ENCODE measurements at regions not wholly inside any gene's neighbourhood (a gene's known extent, or its start where the extent isn't known, plus 50 kb on each side); places are given as distances from the start of the nearest gene placed in this dataset.
"Not testable (repeated sequence)": the region's sequence is repeated elsewhere in the genome, so short reads cannot be mapped to it uniquely, and the experiment has no call there.

GRCh38 chr1:182331387-182331786, 60.2 kb downstream of the GLUL start:
- H3K27ac ChIP-seq (ENCODE audit: low read depth, low read length), result no peak overlapping the region

GRCh38 chr1:182330303-182330702, 61.3 kb downstream of the GLUL start:
- no peak overlapping the region for H3K9ac ChIP-seq (ENCODE audit: low read length in 5 of 5)
- no peaks in the 10 kb centered on the region for H3K27me3 ChIP-seq (ENCODE audit: control insufficient read depth in 5 of 5, insufficient read depth in 4 of 5, low read length in 5 of 5)
- no peaks in the 10 kb centered on the region for H3K9me3 ChIP-seq (ENCODE audit: control insufficient read depth in 5 of 5, low read length in 5 of 5)
- H3K4me1 ChIP-seq (ENCODE audit: control insufficient read depth in 5 of 5, insufficient read depth in 5 of 5, low read length in 5 of 5), result no peaks in the 10 kb centered on the region
- H3K36me3 ChIP-seq (ENCODE audit: control insufficient read depth in 5 of 5, insufficient read depth in 5 of 5, low read length in 5 of 5), result no peaks in the 10 kb centered on the region
- no peak overlapping the region for H3K27ac ChIP-seq (ENCODE audit: low read depth, low read length)
- H3K4me3 ChIP-seq (ENCODE audit: low read depth in 1 of 5, low read length in 5 of 5), result no peak overlapping the region

More at GRCh38 chr1:182331387-182331786, 60.2 kb downstream of the GLUL start:
- Histone ChIP-seq H3K4me3 (ENCODE audit: low read depth in 1 of 5, low read length in 5 of 5) (no peak overlapping the region), H3K27me3 (ENCODE audit: control insufficient read depth in 5 of 5, insufficient read depth in 4 of 5, low read length in 5 of 5) (no peaks in the 10 kb centered on the region), H3K4me1 (ENCODE audit: control insufficient read depth in 5 of 5, insufficient read depth in 5 of 5, low read length in 5 of 5) (peaks cover 0 to 8% (median 5%) of the 10 kb centered on the region in 5 donors), H3K9ac (ENCODE audit: low read length in 5 of 5) (no peak overlapping the region), H3K36me3 (ENCODE audit: control insufficient read depth in 5 of 5, insufficient read depth in 5 of 5, low read length in 5 of 5) (no peaks in the 10 kb centered on the region), H3K9me3 (ENCODE audit: control insufficient read depth in 5 of 5, low read length in 5 of 5) (no peaks in the 10 kb centered on the region)

GRCh38 chr1:182329471-182329870, 62.1 kb downstream of the GLUL start:
- no peaks in the 10 kb centered on the region for H3K9me3 ChIP-seq (ENCODE audit: control insufficient read depth in 5 of 5, low read length in 5 of 5)
- no peak overlapping the region for H3K9ac ChIP-seq (ENCODE audit: low read length in 5 of 5)
- no peaks in the 10 kb centered on the region for H3K36me3 ChIP-seq (ENCODE audit: control insufficient read depth in 5 of 5, insufficient read depth in 5 of 5, low read length in 5 of 5)
- no peaks in the 10 kb centered on the region for H3K4me1 ChIP-seq (ENCODE audit: control insufficient read depth in 5 of 5, insufficient read depth in 5 of 5, low read length in 5 of 5)
- no peak overlapping the region for H3K27ac ChIP-seq (ENCODE audit: low read depth, low read length)
- no peak overlapping the region for H3K4me3 ChIP-seq (ENCODE audit: low read depth in 1 of 5, low read length in 5 of 5)
- no peaks in the 10 kb centered on the region for H3K27me3 ChIP-seq (ENCODE audit: control insufficient read depth in 5 of 5, insufficient read depth in 4 of 5, low read length in 5 of 5)

GRCh38 chr1:182328591-182328990, 63.0 kb downstream of the GLUL start:
- no peak overlapping the region for H3K4me3 ChIP-seq (ENCODE audit: low read depth in 1 of 5, low read length in 5 of 5)
- no peaks in the 10 kb centered on the region for H3K27me3 ChIP-seq (ENCODE audit: control insufficient read depth in 5 of 5, insufficient read depth in 4 of 5, low read length in 5 of 5)
- no peak overlapping the region for H3K9ac ChIP-seq (ENCODE audit: low read length in 5 of 5)
- H3K27ac ChIP-seq (ENCODE audit: low read depth, low read length), result no peak overlapping the region
- no peaks in the 10 kb centered on the region for H3K36me3 ChIP-seq (ENCODE audit: control insufficient read depth in 5 of 5, insufficient read depth in 5 of 5, low read length in 5 of 5)
- no peaks in the 10 kb centered on the region for H3K9me3 ChIP-seq (ENCODE audit: control insufficient read depth in 5 of 5, low read length in 5 of 5)
- no peaks in the 10 kb centered on the region for H3K4me1 ChIP-seq (ENCODE audit: control insufficient read depth in 5 of 5, insufficient read depth in 5 of 5, low read length in 5 of 5)

- no peaks in the 10 kb centered on the region for H3K9me3 ChIP-seq (ENCODE audit: control insufficient read depth in 5 of 5, low read length in 5 of 5)
- no peak overlapping the region for H3K9ac ChIP-seq (ENCODE audit: low read length in 5 of 5)
- H3K27me3 ChIP-seq (ENCODE audit: control insufficient read depth in 5 of 5, insufficient read depth in 4 of 5, low read length in 5 of 5), result no peaks in the 10 kb centered on the region
- no peak overlapping the region for H3K27ac ChIP-seq (ENCODE audit: low read depth, low read length)
- H3K36me3 ChIP-seq (ENCODE audit: control insufficient read depth in 5 of 5, insufficient read depth in 5 of 5, low read length in 5 of 5), result no peaks in the 10 kb centered on the region
- no peaks in the 10 kb centered on the region for H3K4me1 ChIP-seq (ENCODE audit: control insufficient read depth in 5 of 5, insufficient read depth in 5 of 5, low read length in 5 of 5)
- no peak overlapping the region for H3K4me3 ChIP-seq (ENCODE audit: low read depth in 1 of 5, low read length in 5 of 5)
Measured at GRCh38 chr1:182325339-182325738, 66.3 kb downstream of the GLUL start.

- H3K9ac ChIP-seq (ENCODE audit: low read length in 5 of 5); H3K9me3 ChIP-seq (ENCODE audit: control insufficient read depth in 5 of 5, low read length in 5 of 5); H3K36me3 ChIP-seq (ENCODE audit: control insufficient read depth in 5 of 5, insufficient read depth in 5 of 5, low read length in 5 of 5); H3K27ac ChIP-seq (ENCODE audit: low read depth, low read length); H3K4me3 ChIP-seq (ENCODE audit: low read depth in 1 of 5, low read length in 5 of 5); H3K27me3 ChIP-seq (ENCODE audit: control insufficient read depth in 5 of 5, insufficient read depth in 4 of 5, low read length in 5 of 5): not testable (repeated sequence)
- H3K4me1 ChIP-seq (ENCODE audit: control insufficient read depth in 5 of 5, insufficient read depth in 5 of 5, low read length in 5 of 5), result peaks cover 0 to 11% (median 6%) of the 10 kb centered on the region in 5 donors
Measured at GRCh38 chr1:182321532-182321931, 70.1 kb downstream of the GLUL start.

GRCh38 chr1:182317611-182318161, 73.9 kb downstream of the GLUL start:
- Histone ChIP-seq H3K27me3 (ENCODE audit: control insufficient read depth in 5 of 5, insufficient read depth in 4 of 5, low read length in 5 of 5) (no peaks in the 10 kb centered on the region), H3K27ac (ENCODE audit: low read depth, low read length) (peak overlapping the region; percentile 20), H3K36me3 (ENCODE audit: control insufficient read depth in 5 of 5, insufficient read depth in 5 of 5, low read length in 5 of 5) (no peaks in the 10 kb centered on the region), H3K9ac (ENCODE audit: low read length in 5 of 5) (peak overlapping the region in 1 of 5 donors; percentile 2), H3K4me3 (ENCODE audit: low read depth in 1 of 5, low read length in 5 of 5) (no peak overlapping the region), H3K9me3 (ENCODE audit: control insufficient read depth in 5 of 5, low read length in 5 of 5) (no peaks in the 10 kb centered on the region), H3K4me1 (ENCODE audit: control insufficient read depth in 5 of 5, insufficient read depth in 5 of 5, low read length in 5 of 5) (peaks cover 0 to 21% (median 9%) of the 10 kb centered on the region in 5 donors)

GRCh38 chr1:182316454-182316853, 75.1 kb downstream of the GLUL start:
- H3K9ac ChIP-seq (ENCODE audit: low read length in 5 of 5); H3K27me3 ChIP-seq (ENCODE audit: control insufficient read depth in 5 of 5, insufficient read depth in 4 of 5, low read length in 5 of 5); H3K4me3 ChIP-seq (ENCODE audit: low read depth in 1 of 5, low read length in 5 of 5); H3K9me3 ChIP-seq (ENCODE audit: control insufficient read depth in 5 of 5, low read length in 5 of 5); H3K36me3 ChIP-seq (ENCODE audit: control insufficient read depth in 5 of 5, insufficient read depth in 5 of 5, low read length in 5 of 5); H3K27ac ChIP-seq (ENCODE audit: low read depth, low read length): not testable (repeated sequence)
- H3K4me1 ChIP-seq (ENCODE audit: control insufficient read depth in 5 of 5, insufficient read depth in 5 of 5, low read length in 5 of 5), result peaks cover 0 to 21% (median 9%) of the 10 kb centered on the region in 5 donors

- H3K4me1 ChIP-seq (ENCODE audit: control insufficient read depth in 5 of 5, insufficient read depth in 5 of 5, low read length in 5 of 5), result peaks cover 0 to 21% (median 9%) of the 10 kb centered on the region in 5 donors
- no peaks in the 10 kb centered on the region for H3K27me3 ChIP-seq (ENCODE audit: control insufficient read depth in 5 of 5, insufficient read depth in 4 of 5, low read length in 5 of 5)
- no peak overlapping the region for H3K27ac ChIP-seq (ENCODE audit: low read depth, low read length)
- no peaks in the 10 kb centered on the region for H3K9me3 ChIP-seq (ENCODE audit: control insufficient read depth in 5 of 5, low read length in 5 of 5)
- no peak overlapping the region for H3K4me3 ChIP-seq (ENCODE audit: low read depth in 1 of 5, low read length in 5 of 5)
- no peak overlapping the region for H3K9ac ChIP-seq (ENCODE audit: low read length in 5 of 5)
- H3K36me3 ChIP-seq (ENCODE audit: control insufficient read depth in 5 of 5, insufficient read depth in 5 of 5, low read length in 5 of 5), result no peaks in the 10 kb centered on the region
Measured at GRCh38 chr1:182315167-182315556, 76.4 kb downstream of the GLUL start.

GRCh38 chr1:182309631-182310351, 81.8 kb downstream of the GLUL start:
- no peak overlapping the region for H3K9ac ChIP-seq (ENCODE audit: low read length in 5 of 5)
- no peaks in the 10 kb centered on the region for H3K27me3 ChIP-seq (ENCODE audit: control insufficient read depth in 5 of 5, insufficient read depth in 4 of 5, low read length in 5 of 5)
- H3K4me1 ChIP-seq (ENCODE audit: control insufficient read depth in 5 of 5, insufficient read depth in 5 of 5, low read length in 5 of 5), result peaks cover 0 to 4% (median under 1%) of the 10 kb centered on the region in 5 donors
- no peak overlapping the region for H3K4me3 ChIP-seq (ENCODE audit: low read depth in 1 of 5, low read length in 5 of 5)
- H3K9me3 ChIP-seq (ENCODE audit: control insufficient read depth in 5 of 5, low read length in 5 of 5), result no peaks in the 10 kb centered on the region
- H3K27ac ChIP-seq (ENCODE audit: low read depth, low read length), result no peak overlapping the region
- H3K36me3 ChIP-seq (ENCODE audit: control insufficient read depth in 5 of 5, insufficient read depth in 5 of 5, low read length in 5 of 5), result no peaks in the 10 kb centered on the region

Measured in subcutaneous abdominal adipose tissue (tissue), 5 donors.